22Rv1 (cell line): ENCODE measurements at regions not wholly inside any gene's neighbourhood (a gene's known extent, or its start where the extent isn't known, plus 50 kb on each side); places are given as distances from the start of the nearest gene placed in this dataset.
"Not testable (repeated sequence)": the region's sequence is repeated elsewhere in the genome, so short reads cannot be mapped to it uniquely, and the experiment has no call there.

ENCODE experiments used
- CTCF ChIP-seq: fragments of 450-650 bp; IDR thresholded peaks from 2 replicates; pipeline ENCODE4 v1.5.1; 2017; ENCODE audit warnings: mild to moderate bottlenecking
- ZFX ChIP-seq: fragments of 450-650 bp; IDR thresholded peaks from 2 replicates; pipeline ENCODE4 v1.6.1; 2017; ENCODE audit warnings: antibody characterized with exemption, borderline replicate concordance

- not testable (repeated sequence) for TF ChIP-seq CTCF, ZFX
These were observed 172.7 kb upstream of the CXorf66 start for GRCh38 chrX:140138065-140138464.
